Liver (tissue), 3 donors: ENCODE measurements at regions not wholly inside any gene's neighbourhood (a gene's known extent, or its start where the extent isn't known, plus 50 kb on each side); places are given as distances from the start of the nearest gene placed in this dataset.

Source experiments
- CTCF ChIP-seq: fragments of 150-350 bp; IDR thresholded peaks from 2 replicates; pipeline ENCODE4 v1.5.1; 2017; ENCODE audit warnings: improper control_type of control experiment, low read depth, low read length; ENCODE audit not compliant: missing input control
- JUND ChIP-seq, 2 donors: IDR thresholded peaks; 2 replicates each; pipeline ENCODE4 v1.6.1; 2016; ENCODE audit warnings: antibody characterized with exemption in 2 of 2
- TAF1 ChIP-seq: conservative IDR thresholded peaks from 2 replicates; pipeline ENCODE4 v1.6.1; 2016; ENCODE audit warnings: antibody characterized with exemption, mild to moderate bottlenecking
- donor health status: healthy.
- donor health status: healthy.

- no peak for TF ChIP-seq CTCF
- no peak for TF ChIP-seq TAF1
- TF ChIP-seq JUND (IDR thresholded peaks at IDR 0.05): no peak
These were observed 197.1 kb upstream of the PSMD7 start for GRCh38 chr16:74099530-74099929.
